ENCODE measurements at regions not wholly inside any gene's neighbourhood (a gene's known extent, or its start where the extent isn't known, plus 50 kb on each side); places are given as distances from the start of the nearest gene placed in this dataset.

- Histone ChIP-seq H3K9me3 (ENCODE audit: insufficient read depth, low read depth, low read length) (no peaks in the 10 kb centered on the region), H2AFZ (ENCODE audit: low read length) (no peak overlapping the region)
Observed at GRCh38 chr5:61263072-61263471, 69.0 kb upstream of the ZSWIM6 start.

GRCh38 chr5:61263561-61264272, 68.3 kb upstream of the ZSWIM6 start:
- Histone ChIP-seq H3K4me1 (ENCODE audit: insufficient read depth, low read length, poor library complexity, severe bottlenecking) (no peaks in the 10 kb centered on the region), H3K27me3 (ENCODE audit: insufficient read depth, low read length, poor library complexity, severe bottlenecking) (no peaks in the 10 kb centered on the region), H3K4me3 (ENCODE audit: low read length, poor library complexity, severe bottlenecking) (no peak overlapping the region), H3K9me2 (replicated peaks; ENCODE audit: low read depth, low read length) (no peaks in the 10 kb centered on the region), H3K79me2 (ENCODE audit: insufficient read depth, low read length) (no peaks in the 10 kb centered on the region), H3K9me3 (ENCODE audit: insufficient read depth, low read depth, low read length) (no peaks in the 10 kb centered on the region), H3F3A (ENCODE audit: low read depth) (no peaks in the 10 kb centered on the region), H4K20me1 (ENCODE audit: insufficient read depth, low read length, poor library complexity, severe bottlenecking) (no peaks in the 10 kb centered on the region), H3K36me3 (ENCODE audit: insufficient read depth, low read length) (no peaks in the 10 kb centered on the region), H2AFZ (ENCODE audit: low read length) (no peak overlapping the region), H3K9ac (ENCODE audit: low read depth, low read length, poor library complexity, severe bottlenecking) (no peak overlapping the region), H3K4me2 (ENCODE audit: low read depth, low read length, poor library complexity, severe bottlenecking) (no peak overlapping the region)
- TF ChIP-seq EZH2phosphoT487 (IDR thresholded peaks at IDR 0.05; ENCODE audit: borderline replicate concordance) (no peak), CTCF (conservative IDR thresholded peaks at IDR 0.05; ENCODE audit: low read length) (no peak)

More at GRCh38 chr5:61263072-61263471, 69.0 kb upstream of the ZSWIM6 start:
- Histone ChIP-seq H3K36me3 (ENCODE audit: insufficient read depth, low read length) (no peaks in the 10 kb centered on the region), H3F3A (ENCODE audit: low read depth) (no peaks in the 10 kb centered on the region), H3K4me3 (ENCODE audit: low read length, poor library complexity, severe bottlenecking) (no peak overlapping the region), H3K27me3 (ENCODE audit: insufficient read depth, low read length, poor library complexity, severe bottlenecking) (no peaks in the 10 kb centered on the region), H3K9me2 (replicated peaks; ENCODE audit: low read depth, low read length) (no peaks in the 10 kb centered on the region), H4K20me1 (ENCODE audit: insufficient read depth, low read length, poor library complexity, severe bottlenecking) (no peaks in the 10 kb centered on the region), H3K9ac (ENCODE audit: low read depth, low read length, poor library complexity, severe bottlenecking) (no peak overlapping the region), H3K4me2 (ENCODE audit: low read depth, low read length, poor library complexity, severe bottlenecking) (no peak overlapping the region), H3K79me2 (ENCODE audit: insufficient read depth, low read length) (no peaks in the 10 kb centered on the region), H3K4me1 (ENCODE audit: insufficient read depth, low read length, poor library complexity, severe bottlenecking) (no peaks in the 10 kb centered on the region)
- TF ChIP-seq CTCF (conservative IDR thresholded peaks at IDR 0.05; ENCODE audit: low read length) (no peak), EZH2phosphoT487 (IDR thresholded peaks at IDR 0.05; ENCODE audit: borderline replicate concordance) (no peak)

- H3K36me3 ChIP-seq (ENCODE audit: insufficient read depth, low read length), result no peaks in the 10 kb centered on the region
- no peak overlapping the region for H3K4me3 ChIP-seq (ENCODE audit: low read length, poor library complexity, severe bottlenecking)
- H3K9me2 ChIP-seq (replicated peaks; ENCODE audit: low read depth, low read length), result no peaks in the 10 kb centered on the region
- no peaks in the 10 kb centered on the region for H3K79me2 ChIP-seq (ENCODE audit: insufficient read depth, low read length)
- H2AFZ ChIP-seq (ENCODE audit: low read length), result no peak overlapping the region
- H3K4me2 ChIP-seq (ENCODE audit: low read depth, low read length, poor library complexity, severe bottlenecking), result no peak overlapping the region
- no peaks in the 10 kb centered on the region for H3F3A ChIP-seq (ENCODE audit: low read depth)
- H3K9ac ChIP-seq (ENCODE audit: low read depth, low read length, poor library complexity, severe bottlenecking), result no peak overlapping the region
- no peak for TF ChIP-seq CTCF (conservative IDR thresholded peaks at IDR 0.05; ENCODE audit: low read length)
- no peak for TF ChIP-seq EZH2phosphoT487 (IDR thresholded peaks at IDR 0.05; ENCODE audit: borderline replicate concordance)
- no peaks in the 10 kb centered on the region for H3K4me1 ChIP-seq (ENCODE audit: insufficient read depth, low read length, poor library complexity, severe bottlenecking)
- H3K9me3 ChIP-seq (ENCODE audit: insufficient read depth, low read depth, low read length), result no peaks in the 10 kb centered on the region
- H4K20me1 ChIP-seq (ENCODE audit: insufficient read depth, low read length, poor library complexity, severe bottlenecking), result no peaks in the 10 kb centered on the region
- no peaks in the 10 kb centered on the region for H3K27me3 ChIP-seq (ENCODE audit: insufficient read depth, low read length, poor library complexity, severe bottlenecking)
Observed at GRCh38 chr5:61264273-61264661, 67.8 kb upstream of the ZSWIM6 start.
